Natural killer cell (primary cell): ENCODE measurements at regions not wholly inside any gene's neighbourhood (a gene's known extent, or its start where the extent isn't known, plus 50 kb on each side); places are given as distances from the start of the nearest gene placed in this dataset.

Experiments
- ATAC-seq, 3 donors: fragments of 150-1000 bp in 2 of 3; fragments of 200-7000 bp in 1 of 3; cut with Tn5 transposase; 1 replicate in 1 of 3; 2 replicates in 2 of 3; pipeline ENCODE4 v1.10.0; 2021; ENCODE audit warnings: mild to moderate bottlenecking in 2 of 3, moderate library complexity in 2 of 3
- DNase-seq, 2 donors: peaks; one replicate each; pipeline versions ENCODE4 v3.0.0 to v3.0.0-alpha.2; 2013 to 2021; ENCODE audit warnings: mixed read lengths in 1 of 2
- H3K27ac ChIP-seq: one replicate; pipeline ENCODE4 v1.5.1; 2013; ENCODE audit warnings: mild to moderate bottlenecking, low read length
- H3K27me3 ChIP-seq: one replicate; pipeline ENCODE4 v1.6.1; 2013; ENCODE audit warnings: low read length; ENCODE audit not compliant: control insufficient read depth, insufficient read depth
- H3K36me3 ChIP-seq: one replicate; pipeline ENCODE4 v1.6.1; 2013; ENCODE audit warnings: low read length; ENCODE audit not compliant: control insufficient read depth, insufficient read depth
- H3K4me1 ChIP-seq: one replicate; pipeline ENCODE4 v1.6.1; 2013; ENCODE audit warnings: low read length; ENCODE audit not compliant: control insufficient read depth, insufficient read depth
- H3K4me3 ChIP-seq: one replicate; pipeline ENCODE4 v1.5.1; 2013; ENCODE audit warnings: low read length
- H3K9me3 ChIP-seq: one replicate; pipeline ENCODE4 v1.6.1; 2013; ENCODE audit warnings: low read length; ENCODE audit not compliant: control insufficient read depth, insufficient read depth
- H3K27ac Mint-ChIP-seq, 2 donors: one replicate each; pipeline ENCODE4 v1.8.0; 2022; ENCODE audit warnings: mild to moderate bottlenecking in 2 of 2, mixed read lengths in 2 of 2, moderate library complexity in 1 of 2
- H3K27me3 Mint-ChIP-seq, 2 donors: one replicate each; pipeline ENCODE4 v1.8.0; 2022; ENCODE audit warnings: low read depth in 2 of 2, mixed read lengths in 2 of 2
- H3K36me3 Mint-ChIP-seq: one replicate; pipeline ENCODE4 v1.8.0; 2022; ENCODE audit warnings: mixed read lengths
- H3K4me1 Mint-ChIP-seq, 2 donors: one replicate each; pipeline ENCODE4 v1.8.0; 2022; ENCODE audit warnings: mixed read lengths in 2 of 2
- H3K4me3 Mint-ChIP-seq: one replicate; pipeline ENCODE4 v1.8.0; 2022; ENCODE audit warnings: mild to moderate bottlenecking, moderate library complexity, mixed read lengths
- H3K9me3 Mint-ChIP-seq, 2 donors: one replicate each; pipeline ENCODE4 v1.8.0; 2022; ENCODE audit warnings: mixed read lengths in 2 of 2
- WGBS: methylation state at CpG from one replicate; pipeline ENCODE4 v1.1.7; 2013; ENCODE audit warnings: missing lambda C conversion rate; ENCODE audit not compliant: insufficient coverage; 5-methylcytosine and 5-hydroxymethylcytosine counted together
- intact Hi-C: fragments of 100-400 bp; cut with micrococcal nuclease; formaldehyde crosslinking; loops from one replicate; pipeline ENCODE4 v1.14.2; 2022
- TF ChIP-seq, protein P1 (sequence below): fragments of 200-600 bp; IDR thresholded peaks from one replicate; pipeline ENCODE4 v1.8.0; 2022; ENCODE audit warnings: antibody characterized with exemption

DNA sequence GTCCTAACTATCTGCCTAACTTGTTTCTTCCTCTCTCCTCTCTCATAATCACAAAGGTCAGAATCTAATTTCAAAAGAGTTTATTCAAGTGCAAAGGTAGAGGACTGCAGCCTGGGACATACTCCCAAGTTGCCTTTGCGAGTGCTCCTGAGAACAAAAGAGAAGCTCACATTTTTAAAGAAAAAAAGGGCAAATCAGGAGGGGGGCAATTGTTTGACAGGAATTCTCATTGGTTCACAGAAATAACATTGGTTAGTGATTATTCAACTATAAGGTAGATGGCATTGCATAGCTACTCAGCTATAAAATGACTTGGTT lies 108.1 kb upstream of the RAI14 start:
- 89% methylated on average over 1 of the region's 1 CpG for WGBS
- no peaks in the 10 kb centered on the region for H3K9me3 ChIP-seq
- intact Hi-C loops = no loop called here
- Mint-ChIP-seq H3K4me3 (no peak overlapping the region), H3K27me3 (peaks cover 0 to 8% of the 10 kb centered on the region in 2 donors), H3K36me3 (peaks cover 8% of the 10 kb centered on the region), H3K27ac (no peak overlapping the region), H3K9me3 (peaks cover 0 to 4% of the 10 kb centered on the region in 2 donors), H3K4me1 (peaks cover 0 to 4% of the 10 kb centered on the region in 2 donors)
- H3K4me3 ChIP-seq = no peak overlapping the region
- no peaks in the 10 kb centered on the region for H3K27me3 ChIP-seq
- no peak overlapping the region for H3K27ac ChIP-seq
- H3K4me1 ChIP-seq = no peaks in the 10 kb centered on the region
- no peaks in the 10 kb centered on the region for H3K36me3 ChIP-seq
- TF ChIP-seq, protein P1, sequence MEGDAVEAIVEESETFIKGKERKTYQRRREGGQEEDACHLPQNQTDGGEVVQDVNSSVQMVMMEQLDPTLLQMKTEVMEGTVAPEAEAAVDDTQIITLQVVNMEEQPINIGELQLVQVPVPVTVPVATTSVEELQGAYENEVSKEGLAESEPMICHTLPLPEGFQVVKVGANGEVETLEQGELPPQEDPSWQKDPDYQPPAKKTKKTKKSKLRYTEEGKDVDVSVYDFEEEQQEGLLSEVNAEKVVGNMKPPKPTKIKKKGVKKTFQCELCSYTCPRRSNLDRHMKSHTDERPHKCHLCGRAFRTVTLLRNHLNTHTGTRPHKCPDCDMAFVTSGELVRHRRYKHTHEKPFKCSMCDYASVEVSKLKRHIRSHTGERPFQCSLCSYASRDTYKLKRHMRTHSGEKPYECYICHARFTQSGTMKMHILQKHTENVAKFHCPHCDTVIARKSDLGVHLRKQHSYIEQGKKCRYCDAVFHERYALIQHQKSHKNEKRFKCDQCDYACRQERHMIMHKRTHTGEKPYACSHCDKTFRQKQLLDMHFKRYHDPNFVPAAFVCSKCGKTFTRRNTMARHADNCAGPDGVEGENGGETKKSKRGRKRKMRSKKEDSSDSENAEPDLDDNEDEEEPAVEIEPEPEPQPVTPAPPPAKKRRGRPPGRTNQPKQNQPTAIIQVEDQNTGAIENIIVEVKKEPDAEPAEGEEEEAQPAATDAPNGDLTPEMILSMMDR = no peak
- DNase-seq = no peak
- no peak for ATAC-seq

DNA sequence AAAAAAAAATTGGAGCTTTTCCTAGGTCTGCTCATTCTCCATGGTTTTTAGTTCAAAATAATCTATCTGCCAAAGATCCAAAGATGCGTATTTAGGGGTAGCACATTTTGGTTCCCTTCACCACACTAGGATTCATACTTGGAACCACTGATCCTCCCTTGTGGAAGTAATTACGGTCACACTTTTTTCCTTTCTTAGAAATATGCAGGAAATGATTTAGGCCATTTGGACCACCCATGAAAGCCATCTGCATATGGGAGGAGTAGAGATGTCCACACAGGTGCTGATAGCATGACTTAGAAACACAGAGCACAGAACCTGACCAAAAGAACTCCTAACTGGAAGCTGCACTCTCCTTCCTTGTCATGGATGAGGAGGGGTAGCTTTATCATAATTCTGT lies 105.9 kb upstream of the RAI14 start:
- TF ChIP-seq, protein P1 = no peak
- no peak overlapping the region for H3K27ac ChIP-seq
- no peak overlapping the region for H3K4me3 ChIP-seq
- H3K4me3 Mint-ChIP-seq = no peak overlapping the region
- whole genome bisulfite sequencing = 100% methylated on average over 1 of the region's 2 CpGs
- H3K4me1 ChIP-seq = no peaks in the 10 kb centered on the region
- H3K36me3 Mint-ChIP-seq = no peaks in the 10 kb centered on the region
- DNase-seq (no peak), ATAC-seq (no peak)
- no peak overlapping the region for H3K27ac Mint-ChIP-seq
- no peaks in the 10 kb centered on the region for H3K9me3 ChIP-seq
- H3K27me3 ChIP-seq = no peaks in the 10 kb centered on the region
- H3K4me1 Mint-ChIP-seq = peaks cover 0 to 4% of the 10 kb centered on the region in 2 donors
- H3K9me3 Mint-ChIP-seq = no peaks in the 10 kb centered on the region
- peaks cover 0 to 8% of the 10 kb centered on the region in 2 donors for H3K27me3 Mint-ChIP-seq
- intact Hi-C loops = no loop called here
- no peaks in the 10 kb centered on the region for H3K36me3 ChIP-seq

- H3K27me3 ChIP-seq = no peaks in the 10 kb centered on the region
- intact Hi-C loops = no loop called here
- no peak overlapping the region for H3K27ac ChIP-seq
- ATAC-seq (no peak), DNase-seq (no peak)
- H3K4me3 Mint-ChIP-seq = no peak overlapping the region
- WGBS = 74% methylated on average over 3 of the region's 3 CpGs
- H3K4me3 ChIP-seq = no peak overlapping the region
- H3K9me3 ChIP-seq = no peaks in the 10 kb centered on the region
- no peaks in the 10 kb centered on the region for H3K9me3 Mint-ChIP-seq
- TF ChIP-seq, protein P1 = no peak
- H3K27me3 Mint-ChIP-seq = peaks cover 0 to 8% of the 10 kb centered on the region in 2 donors
- peaks cover 0 to 4% of the 10 kb centered on the region in 2 donors for H3K4me1 Mint-ChIP-seq
- no peak overlapping the region for H3K27ac Mint-ChIP-seq
- no peaks in the 10 kb centered on the region for H3K36me3 Mint-ChIP-seq
- no peaks in the 10 kb centered on the region for H3K36me3 ChIP-seq
- H3K4me1 ChIP-seq = no peaks in the 10 kb centered on the region
These were observed 105.2 kb upstream of the RAI14 start for GRCh38 chr5:34550964-34551363.

DNA sequence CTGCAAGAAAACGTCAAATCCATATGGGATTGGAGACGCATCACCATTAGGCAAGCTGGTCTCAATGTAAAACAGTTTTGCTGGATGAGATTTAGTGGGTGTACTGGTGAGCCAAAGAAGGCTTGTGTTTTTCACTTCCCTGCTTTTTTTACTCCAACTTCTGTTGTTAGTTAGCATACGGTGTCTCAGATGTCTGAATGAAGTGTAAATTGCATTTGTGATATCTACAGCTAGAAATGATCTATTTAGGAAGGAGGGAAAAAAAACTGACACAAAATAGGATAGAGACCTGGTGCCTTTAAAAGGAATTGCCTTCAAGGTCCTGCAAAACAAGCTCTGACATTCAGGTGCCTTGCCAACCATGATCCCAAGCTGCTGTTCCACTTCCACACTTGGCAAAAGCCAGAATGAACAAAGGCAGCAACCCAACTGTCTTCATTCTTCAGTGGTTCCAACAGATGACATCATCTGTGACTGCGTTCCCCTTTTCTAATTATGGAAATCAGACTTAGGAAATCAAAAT lies 104.2 kb upstream of the RAI14 start:
- Mint-ChIP-seq H3K27me3 (peaks cover 3 to 15% of the 10 kb centered on the region in 2 donors), H3K4me3 (no peak overlapping the region), H3K9me3 (no peaks in the 10 kb centered on the region), H3K4me1 (peaks cover 0 to 2% of the 10 kb centered on the region in 2 donors), H3K27ac (no peak overlapping the region), H3K36me3 (no peaks in the 10 kb centered on the region)
- H3K27me3 ChIP-seq = no peaks in the 10 kb centered on the region
- H3K4me1 ChIP-seq = no peaks in the 10 kb centered on the region
- H3K4me3 ChIP-seq = no peak overlapping the region
- intact Hi-C loops = no loop called here
- WGBS = 80% methylated on average over 4 of the region's 4 CpGs
- H3K9me3 ChIP-seq = no peaks in the 10 kb centered on the region
- no peaks in the 10 kb centered on the region for H3K36me3 ChIP-seq
- no peak overlapping the region for H3K27ac ChIP-seq
- DNase-seq (no peak), ATAC-seq (no peak)
- TF ChIP-seq, protein P1 = no peak
